Erythroblast (primary cell): ENCODE measurements at regions not wholly inside any gene's neighbourhood (a gene's known extent, or its start where the extent isn't known, plus 50 kb on each side); places are given as distances from the start of the nearest gene placed in this dataset.

Experiments used
- GATA1 ChIP-seq: IDR thresholded peaks from 2 replicates; pipeline ENCODE4 v1.6.1; 2011; ENCODE audit warnings: low read depth, mild to moderate bottlenecking, control low read depth, low read length, moderate library complexity
- POLR2A ChIP-seq: IDR thresholded peaks from 2 replicates; pipeline ENCODE4 v1.6.1; 2011; ENCODE audit warnings: mild to moderate bottlenecking, low read length

GRCh38 chr10:31101123-31101522 lies 69.5 kb upstream of the ZNF438 start:
- TF ChIP-seq POLR2A, result no peak
- no peak for TF ChIP-seq GATA1
